K562 (cell line): ENCODE measurements at regions not wholly inside any gene's neighbourhood (a gene's known extent, or its start where the extent isn't known, plus 50 kb on each side); places are given as distances from the start of the nearest gene placed in this dataset.

Source experiments
- AFF4 ChIP-seq: sonication (generic); formaldehyde crosslinking; IDR thresholded peaks from 2 replicates; pipeline ENCODE4 v1.8.0; 2023; ENCODE audit warnings: mild to moderate bottlenecking, missing genetic modification reagents
- HDAC2 ChIP-seq: fragments of 450-650 bp; IDR thresholded peaks from 2 replicates; pipeline ENCODE4 v1.6.1; 2016; ENCODE audit warnings: mild to moderate bottlenecking
- KAT7 ChIP-seq: sonication (generic); formaldehyde crosslinking; IDR thresholded peaks from 2 replicates; pipeline ENCODE4 v1.8.0; 2022; ENCODE audit warnings: missing genetic modification reagents, mild to moderate bottlenecking, borderline replicate concordance
- L3MBTL2 ChIP-seq: fragments of 450-650 bp; IDR thresholded peaks from 2 replicates; pipeline ENCODE4 v1.6.1; 2016; ENCODE audit warnings: mild to moderate bottlenecking, moderate library complexity
- MNT ChIP-seq, 2 experiments: fragments of 450-650 bp; conservative IDR thresholded peaks; 2 replicates each; pipeline ENCODE4 v1.6.1; 2017; ENCODE audit warnings: mild to moderate bottlenecking in 2 of 2, moderate library complexity in 2 of 2
- POLR2AphosphoS5 ChIP-seq: IDR thresholded peaks from 2 replicates; pipeline ENCODE4 v1.6.1; 2011; ENCODE audit warnings: mild to moderate bottlenecking, low read depth, low read length, moderate library complexity; ENCODE audit not compliant: control insufficient read depth, insufficient read depth
- RFX5 ChIP-seq: IDR thresholded peaks from 2 replicates; pipeline ENCODE4 v1.6.1; 2011; ENCODE audit warnings: low read depth, mild to moderate bottlenecking, improper control_type of control experiment, low read length
- TEAD2 ChIP-seq: fragments of 450-650 bp; IDR thresholded peaks from 2 replicates; pipeline ENCODE4 v1.6.1; 2016; ENCODE audit warnings: missing genetic modification characterization, control low read depth, missing compliant biosample characterization
- ZNF133 ChIP-seq: fragments of 250-450 bp; sonication (Bioruptor Pico); IDR thresholded peaks from 2 replicates; pipeline ENCODE4 v1.4.0; 2020; ENCODE audit warnings: mild to moderate bottlenecking
- ZNF277 ChIP-seq: fragments of 250-450 bp; sonication (Bioruptor Pico); IDR thresholded peaks from 2 replicates; pipeline ENCODE4 v1.8.0; 2022; ENCODE audit warnings: inconsistent platforms, mild to moderate bottlenecking, moderate library complexity, borderline replicate concordance
- ZNF586 ChIP-seq: fragments of 450-650 bp; formaldehyde crosslinking; conservative IDR thresholded peaks from 2 replicates; pipeline ENCODE4 v1.4.0; 2020; ENCODE audit warnings: mild to moderate bottlenecking, moderate library complexity
- ZNF589 ChIP-seq: fragments of 200-800 bp; sonication (Bioruptor generic); IDR thresholded peaks from 2 replicates; pipeline ENCODE4 v1.6.1; 2016; ENCODE audit warnings: low read depth, missing genetic modification characterization, missing compliant biosample characterization
- ZNF696 ChIP-seq: fragments of 250-450 bp; sonication (Bioruptor Pico); conservative IDR thresholded peaks from 2 replicates; pipeline ENCODE4 v1.4.0; 2020; ENCODE audit warnings: mild to moderate bottlenecking, moderate library complexity
- ZNF780A ChIP-seq: fragments of 250-450 bp; sonication (Bioruptor Pico); IDR thresholded peaks from 2 replicates; pipeline ENCODE4 v1.5.0; 2021; ENCODE audit warnings: mild to moderate bottlenecking
- ZSCAN32 ChIP-seq: fragments of 450-650 bp; formaldehyde crosslinking; IDR thresholded peaks from 2 replicates; pipeline ENCODE4 v1.4.0; 2020; ENCODE audit warnings: mild to moderate bottlenecking, moderate library complexity

GRCh38 chr6:72560721-72561593 lies 60.9 kb upstream of the KCNQ5 start (continued):
- TF ChIP-seq AFF4 (CRISPR knock-in tag): peak; percentile 91
- TF ChIP-seq POLR2AphosphoS5: peak; percentile 80
- TF ChIP-seq ZNF589 (CRISPR knock-in tag): peak; percentile 76; the same call in 1 of the 2 replicates
- TF ChIP-seq KAT7 (CRISPR knock-in tag): no peak
- peak; percentile 99 for TF ChIP-seq HDAC2
- peak; percentile 76; the same call in 1 of the 2 replicates for TF ChIP-seq TEAD2
- TF ChIP-seq RFX5: no peak
- TF ChIP-seq ZSCAN32 (CRISPR knock-in tag): 0 out of 2 replicates have a peak, but pooled peaks have one; percentile 57
- TF ChIP-seq L3MBTL2: peak; percentile 53
- peak; percentile 75 to 94 for TF ChIP-seq MNT (conservative IDR thresholded peaks at IDR 0.05)
- TF ChIP-seq ZNF133 (CRISPR knock-in tag): no peak
- no peak; the same call in 1 of the 2 replicates for TF ChIP-seq ZNF586 (CRISPR knock-in tag)
- TF ChIP-seq ZNF696 (CRISPR knock-in tag): no peak
- TF ChIP-seq ZNF780A (CRISPR knock-in tag): no peak
- no peak for TF ChIP-seq ZNF277
